K562 (cell line): ENCODE measurements at regions not wholly inside any gene's neighbourhood (a gene's known extent, or its start where the extent isn't known, plus 50 kb on each side); places are given as distances from the start of the nearest gene placed in this dataset.

Experiments used
- ATAC-seq: fragments of 200-7000 bp; cut with Tn5 transposase; 3 replicates; pipeline ENCODE4 v1.9.1; 2020; ENCODE audit warnings: moderate library complexity
- BruUV-seq: library from RNA; stranded (reverse); fragments of 400-500 nt; replicated peaks from 2 replicates; lab custom pipeline; 2021; lab: Mats Ljungman, UMichigan
- CTCF ChIA-PET: fragments of 300-600 bp; formaldehyde crosslinking; extraction: SDS; loops from one replicate; lab custom pipeline; 2021; ENCODE audit warnings: low intra/inter-chr PET ratio; lab: Yijun Ruan, JAX
- POLR2A ChIA-PET: fragments of 300-600, 350-650 bp; sonication (Branson Sonifier 250); formaldehyde crosslinking; extraction: SDS; loops from one replicate; lab custom pipeline; 2021; ENCODE audit warnings: antibody characterized with exemption, inconsistent platforms; lab: Yijun Ruan, JAX
- DNase-seq, 4 experiments: peaks; one replicate each; pipeline versions ENCODE4 v3.0.0 to v3.0.0-alpha.2; 2011 to 2018; ENCODE audit warnings: low spot score in 3 of 4, mixed read lengths in 3 of 4; ENCODE audit errors: extremely low read depth in 1 of 4
- FAIRE-seq: peaks from 2 replicates; lab custom pipeline; 2011; peaks lifted over from hg19 to GRCh38; lab: Jason Lieb, UNC
- H2AFZ ChIP-seq: 2 replicates; pipeline ENCODE4 v1.6.0; 2011; ENCODE audit warnings: low read depth, low read length, control low read depth, inconsistent platforms
- H3K27ac ChIP-seq: fragments of 200-600 bp; 3 replicates; pipeline ENCODE4 v1.8.0; 2011; ENCODE audit warnings: low read depth, mild to moderate bottlenecking, control low read depth, inconsistent platforms, low read length, moderate library complexity, mixed read lengths; ENCODE audit errors: extremely low read depth
- H3K27me3 ChIP-seq, 2 experiments: fragments of 300-600 bp in 1 of 2; 2 replicates in 1 of 2; 3 replicates in 1 of 2; pipeline versions ENCODE4 v1.6.0 to v1.8.0; 2011; ENCODE audit warnings: inconsistent platforms in 2 of 2, low read length in 2 of 2, mild to moderate bottlenecking in 1 of 2, mixed read lengths in 1 of 2, moderate library complexity in 1 of 2; ENCODE audit not compliant: control insufficient read depth in 2 of 2, insufficient read depth in 2 of 2
- H3K36me3 ChIP-seq: fragments of 300-600 bp; 3 replicates; pipeline ENCODE4 v1.8.0; 2011; ENCODE audit warnings: mild to moderate bottlenecking, low read length, inconsistent platforms; ENCODE audit not compliant: control insufficient read depth, insufficient read depth
- H3K4me1 ChIP-seq, 2 experiments: fragments of 200-600 bp in 1 of 2; replicated peaks in 1 of 2; 2 replicates in 1 of 2; 3 replicates in 1 of 2; pipeline versions ENCODE4 v1.5.1 to v1.8.0; 2011; ENCODE audit warnings: inconsistent platforms in 2 of 2, low read length in 2 of 2, mild to moderate bottlenecking in 1 of 2, mixed read lengths in 1 of 2, moderate library complexity in 1 of 2; ENCODE audit not compliant: control insufficient read depth in 2 of 2, insufficient read depth in 2 of 2
- H3K4me2 ChIP-seq: 2 replicates; pipeline ENCODE4 v1.6.1; 2011; ENCODE audit warnings: low read length, control low read depth, inconsistent platforms, mixed read lengths; ENCODE audit not compliant: insufficient read depth
- H3K4me3 ChIP-seq: fragments of 200-600 bp; sonication (generic), shearing (Covaris generic); 2 replicates; pipeline ENCODE4 v1.5.1; 2016; ENCODE audit warnings: control low read depth, inconsistent platforms
- H3K79me2 ChIP-seq: fragments of 200-600 bp; 3 replicates; pipeline ENCODE4 v1.8.0; 2011; ENCODE audit warnings: low read length, inconsistent platforms; ENCODE audit not compliant: control insufficient read depth, insufficient read depth
- H3K9ac ChIP-seq, 2 experiments: 2 replicates each; pipeline versions ENCODE4 v1.6.0 to v1.6.1; 2011; ENCODE audit warnings: low read depth in 2 of 2, low read length in 2 of 2, control low read depth in 1 of 2, inconsistent platforms in 1 of 2, mild to moderate bottlenecking in 1 of 2, mixed read lengths in 1 of 2; ENCODE audit not compliant: insufficient read depth in 1 of 2
- H3K9me1 ChIP-seq: one replicate; pipeline ENCODE4 v1.6.0; 2011; ENCODE audit warnings: inconsistent platforms, mild to moderate bottlenecking, low read length, moderate library complexity; ENCODE audit not compliant: control insufficient read depth, insufficient read depth
- H3K9me3 ChIP-seq: replicated peaks from 2 replicates; pipeline ENCODE4 v1.5.1; 2011; ENCODE audit warnings: low read depth, low read length, inconsistent platforms; ENCODE audit not compliant: control insufficient read depth, insufficient read depth
- H4K20me1 ChIP-seq: replicated peaks from 2 replicates; pipeline ENCODE4 v1.6.1; 2011; ENCODE audit warnings: low read length, inconsistent platforms, mixed read lengths; ENCODE audit not compliant: control insufficient read depth, insufficient read depth
- KDM4B ChIP-seq, 2 experiments: fragments of 450-650 bp in 1 of 2; sonication (generic) in 1 of 2; IDR thresholded peaks; 2 replicates each; pipeline ENCODE4 v1.6.1; 2016 to 2017; ENCODE audit warnings: borderline replicate concordance in 2 of 2, antibody characterized with exemption in 1 of 2, low read depth in 1 of 2, mild to moderate bottlenecking in 1 of 2
- MEF2A ChIP-seq: IDR thresholded peaks from 2 replicates; pipeline ENCODE4 v1.6.1; 2011; ENCODE audit warnings: low read depth, mild to moderate bottlenecking, low read length, moderate library complexity; ENCODE audit not compliant: control insufficient read depth
- POLR3G ChIP-seq: IDR thresholded peaks from 2 replicates; pipeline ENCODE4 v1.6.1; 2011; ENCODE audit not compliant: insufficient read length, insufficient replicate concordance; ENCODE audit errors: extremely low read depth
- RB1 ChIP-seq: fragments of 450-650 bp; IDR thresholded peaks from 2 replicates; pipeline ENCODE4 v1.6.1; 2017; ENCODE audit warnings: low read depth, mild to moderate bottlenecking
- SMC3 ChIP-seq: conservative IDR thresholded peaks from 2 replicates; pipeline ENCODE4 v1.6.1; 2011; ENCODE audit warnings: low read depth, low read length, improper control_type of control experiment; ENCODE audit not compliant: insufficient read depth
- WHSC1 ChIP-seq: IDR thresholded peaks from one replicate; pipeline ENCODE4 v1.6.1; 2012; ENCODE audit warnings: low read length, control low read depth, inconsistent platforms
- ZBTB11 ChIP-seq, 3 experiments: fragments of 200-800 bp in 1 of 3; fragments of 250-450 bp in 1 of 3; fragments of 450-650 bp in 1 of 3; sonication (Bioruptor Pico) in 1 of 3; sonication (Bioruptor generic) in 1 of 3; formaldehyde crosslinking in 1 of 3; IDR thresholded peaks; 2 replicates each; pipeline versions ENCODE4 v1.6.1 to v1.8.0; 2016 to 2022; ENCODE audit warnings: mild to moderate bottlenecking in 2 of 3, missing genetic modification characterization in 2 of 3, missing compliant biosample characterization in 1 of 3, moderate library complexity in 1 of 3
- ZNF224 ChIP-seq: sonication (generic); formaldehyde crosslinking; IDR thresholded peaks from 2 replicates; pipeline ENCODE4 v1.8.0; 2022; ENCODE audit warnings: mild to moderate bottlenecking, missing genetic modification reagents
- ZNF445 ChIP-seq: fragments of 250-450 bp; sonication (Bioruptor Pico); IDR thresholded peaks from 2 replicates; pipeline ENCODE4 v1.4.0; 2020; ENCODE audit warnings: low read depth, mild to moderate bottlenecking, moderate library complexity
- ZNF75A ChIP-seq: fragments of 450-650 bp; formaldehyde crosslinking; IDR thresholded peaks from 2 replicates; pipeline ENCODE4 v1.4.0; 2020; ENCODE audit warnings: mild to moderate bottlenecking
- WGBS: fragments of 100-300 bp; shearing (Covaris generic); methylation state at CpG from one replicate; pipeline ENCODE4 v1.1.6; 2016; ENCODE audit warnings: low coverage, mixed read lengths; ENCODE audit not compliant: insufficient coverage; ENCODE audit errors: missing lambda C conversion rate; 5-methylcytosine and 5-hydroxymethylcytosine counted together
- in situ Hi-C: fragments of 300-500 bp; cut with MboI; formaldehyde crosslinking; loops from 4 replicates; pipeline ENCODE4 v1.15.0; 2018; ENCODE audit warnings: inconsistent platforms, mixed read lengths
- intact Hi-C: fragments of 100-400 bp; cut with micrococcal nuclease; formaldehyde crosslinking; loops from 2 replicates; pipeline ENCODE4 v1.14.2; 2022
- TF ChIP-seq, protein P1 (sequence below): sonication (generic); formaldehyde crosslinking; IDR thresholded peaks from 2 replicates; pipeline ENCODE4 v1.8.0; 2022; ENCODE audit warnings: mild to moderate bottlenecking, missing genetic modification reagents
- TF ChIP-seq, protein P2 (sequence below): fragments of 200-800 bp; sonication (Bioruptor generic); IDR thresholded peaks from 2 replicates; pipeline ENCODE4 v1.6.1; 2017; ENCODE audit warnings: missing genetic modification characterization, missing compliant biosample characterization

DNA sequence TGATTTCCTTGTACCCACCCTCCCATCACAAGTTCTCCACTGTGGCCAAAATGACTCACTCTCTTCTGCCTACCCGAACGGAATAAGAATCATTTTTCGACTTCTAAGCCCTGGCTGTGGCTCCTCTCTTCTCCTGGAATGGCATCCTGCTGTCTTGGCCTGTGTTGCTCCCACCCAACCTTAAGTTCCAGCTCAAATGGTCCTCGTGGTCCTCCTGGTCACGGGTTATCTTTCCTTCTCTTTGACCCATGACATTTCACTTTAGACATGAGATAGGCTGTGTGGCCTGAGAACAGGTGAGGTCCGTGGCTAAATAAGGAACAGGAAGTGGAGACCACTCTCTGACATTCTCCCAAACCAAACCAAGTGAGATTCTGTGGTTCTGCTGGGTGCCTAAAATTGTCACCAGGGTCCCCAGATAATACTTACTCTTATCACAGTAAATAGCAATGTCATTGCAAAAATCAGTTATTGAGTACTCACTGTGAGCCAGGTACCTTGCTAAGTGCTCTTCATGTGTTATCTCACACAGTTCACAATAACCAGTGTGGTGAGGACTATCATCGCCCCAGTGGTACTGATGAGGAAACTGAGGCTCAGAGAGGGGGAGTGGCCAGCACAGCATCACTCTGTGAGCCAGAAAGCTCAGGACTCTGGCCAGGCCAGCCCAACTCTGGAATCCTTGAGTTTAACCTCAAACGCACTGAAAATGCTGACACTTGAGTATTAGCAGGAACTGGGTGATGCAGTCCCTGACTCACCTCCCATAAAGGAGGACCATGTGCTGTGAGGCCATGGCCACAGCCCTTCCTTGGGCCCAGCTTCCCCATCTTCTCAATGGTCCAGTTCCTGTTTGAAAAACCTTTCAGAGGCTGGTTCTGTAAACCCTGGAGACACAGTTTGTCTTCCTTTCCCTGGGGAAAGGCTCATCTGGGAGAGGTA lies 74.8 kb upstream of the SIRPA start:
- no TSS peak for BruUV-seq
- FAIRE-seq: no peak
- CTCF ChIA-PET: no interaction called here

More for the DNA sequence above, 74.8 kb upstream of the SIRPA start:
- TF ChIP-seq, protein P1, sequence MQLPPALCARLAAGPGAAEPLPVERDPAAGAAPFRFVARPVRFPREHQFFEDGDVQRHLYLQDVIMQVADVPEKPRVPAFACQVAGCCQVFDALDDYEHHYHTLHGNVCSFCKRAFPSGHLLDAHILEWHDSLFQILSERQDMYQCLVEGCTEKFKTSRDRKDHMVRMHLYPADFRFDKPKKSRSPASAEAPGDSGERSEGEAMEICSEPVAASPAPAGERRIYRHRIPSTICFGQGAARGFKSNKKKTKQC (CRISPR knock-in tag): no peak
- TF ChIP-seq, protein P2, sequence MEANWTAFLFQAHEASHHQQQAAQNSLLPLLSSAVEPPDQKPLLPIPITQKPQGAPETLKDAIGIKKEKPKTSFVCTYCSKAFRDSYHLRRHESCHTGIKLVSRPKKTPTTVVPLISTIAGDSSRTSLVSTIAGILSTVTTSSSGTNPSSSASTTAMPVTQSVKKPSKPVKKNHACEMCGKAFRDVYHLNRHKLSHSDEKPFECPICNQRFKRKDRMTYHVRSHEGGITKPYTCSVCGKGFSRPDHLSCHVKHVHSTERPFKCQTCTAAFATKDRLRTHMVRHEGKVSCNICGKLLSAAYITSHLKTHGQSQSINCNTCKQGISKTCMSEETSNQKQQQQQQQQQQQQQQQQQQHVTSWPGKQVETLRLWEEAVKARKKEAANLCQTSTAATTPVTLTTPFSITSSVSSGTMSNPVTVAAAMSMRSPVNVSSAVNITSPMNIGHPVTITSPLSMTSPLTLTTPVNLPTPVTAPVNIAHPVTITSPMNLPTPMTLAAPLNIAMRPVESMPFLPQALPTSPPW: no peak
- TF ChIP-seq ZNF224 (CRISPR knock-in tag) (no peak), RB1 (no peak), SMC3 (no peak), WHSC1 (no peak), ZNF445 (CRISPR knock-in tag) (no peak), ZBTB11 (CRISPR knock-in tag; IDR thresholded peaks at IDR 0.05) (no peak), KDM4B (IDR thresholded peaks at IDR 0.05; ENCODE audit: borderline replicate concordance in 2 of 2, low read depth in 1 of 2) (no peak), POLR3G (no peak), MEF2A (no peak), ZNF75A (no peak)
- TF ChIP-seq, all 486 proteins: peak for 0
- Histone ChIP-seq H3K27me3 (0 out of 5 replicates have a peak, but pooled peaks cover 0 to 6% of the 10 kb centered on the region in 2 experiments), H3K27ac (no peak overlapping the region), H3K9ac (no peak overlapping the region), H3K36me3 (no peaks in the 10 kb centered on the region), H4K20me1 (no peaks in the 10 kb centered on the region), H2AFZ (no peak overlapping the region), H3K4me3 (no peak overlapping the region), H3K4me2 (no peak overlapping the region), H3K4me1 (no peaks in the 10 kb centered on the region), H3K9me3 (no peaks in the 10 kb centered on the region), H3K9me1 (no peaks in the 10 kb centered on the region), H3K79me2 (no peaks in the 10 kb centered on the region)
- in situ Hi-C loops (no loop called here), intact Hi-C loops (no loop called here)
- POLR2A ChIA-PET: interaction anchor here (0.7 kb wide), 1 partner anchor 20 kb away, joined by 4 read pairs; no protein-coding TSS in a partner anchor
- ATAC-seq: no peak
- no peak for DNase-seq
- 1% methylated on average over 8 of the region's 8 CpGs for WGBS
